ENCODE measurements at regions not wholly inside any gene's neighbourhood (a gene's known extent, or its start where the extent isn't known, plus 50 kb on each side); places are given as distances from the start of the nearest gene placed in this dataset.

GRCh38 chr11:104464691-104465090 lies 300.7 kb upstream of the PDGFD start:
- Histone ChIP-seq H3K36me3 (ENCODE audit: control insufficient read depth, insufficient read depth, low read length) (no peaks in the 10 kb centered on the region), H3K9me3 (ENCODE audit: control insufficient read depth, low read depth, low read length) (no peaks in the 10 kb centered on the region), H3K4me3 (ENCODE audit: low read length) (no peak overlapping the region), H3K4me1 (ENCODE audit: control insufficient read depth, insufficient read depth, low read length) (no peaks in the 10 kb centered on the region), H3K27me3 (ENCODE audit: control insufficient read depth, insufficient read depth, low read length) (no peaks in the 10 kb centered on the region), H3K27ac (ENCODE audit: low read length) (no peak overlapping the region)
- DNase-seq, result no peak
- WGBS (ENCODE audit: insufficient coverage, low lambda C conversion rate), result no CpG with 5 or more reads among the region's 1 CpG

DNA sequence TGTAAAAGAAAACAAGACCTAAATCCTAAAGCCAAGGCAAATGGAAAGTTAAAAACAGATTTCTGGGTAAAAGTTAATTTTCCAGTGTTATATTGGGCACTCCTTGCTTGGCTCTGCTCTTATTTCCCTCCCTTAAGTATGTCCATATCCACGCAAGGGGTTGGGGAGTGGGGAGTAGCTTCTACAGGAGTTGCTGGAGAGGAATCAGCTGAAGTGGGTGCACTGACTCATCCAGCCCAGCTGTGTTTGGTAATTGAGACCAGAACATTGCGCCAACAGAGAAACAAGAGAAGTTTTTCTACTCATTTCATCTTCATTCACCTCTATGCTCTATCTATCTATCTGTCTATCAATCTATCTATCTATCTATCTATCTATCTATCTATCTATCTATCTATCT lies 298.4 kb upstream of the PDGFD start:
- WGBS (ENCODE audit: insufficient coverage, low lambda C conversion rate), result no CpG with 5 or more reads among the region's 2 CpGs
- H3K27me3 ChIP-seq (ENCODE audit: control insufficient read depth, insufficient read depth, low read length), result no peaks in the 10 kb centered on the region
- no peaks in the 10 kb centered on the region for H3K4me1 ChIP-seq (ENCODE audit: control insufficient read depth, insufficient read depth, low read length)
- no peaks in the 10 kb centered on the region for H3K36me3 ChIP-seq (ENCODE audit: control insufficient read depth, insufficient read depth, low read length)
- H3K27ac ChIP-seq (ENCODE audit: low read length), result no peak overlapping the region
- DNase-seq, result no peak
- no peak overlapping the region for H3K4me3 ChIP-seq (ENCODE audit: low read length)
- H3K9me3 ChIP-seq (ENCODE audit: control insufficient read depth, low read depth, low read length), result no peaks in the 10 kb centered on the region

DNA sequence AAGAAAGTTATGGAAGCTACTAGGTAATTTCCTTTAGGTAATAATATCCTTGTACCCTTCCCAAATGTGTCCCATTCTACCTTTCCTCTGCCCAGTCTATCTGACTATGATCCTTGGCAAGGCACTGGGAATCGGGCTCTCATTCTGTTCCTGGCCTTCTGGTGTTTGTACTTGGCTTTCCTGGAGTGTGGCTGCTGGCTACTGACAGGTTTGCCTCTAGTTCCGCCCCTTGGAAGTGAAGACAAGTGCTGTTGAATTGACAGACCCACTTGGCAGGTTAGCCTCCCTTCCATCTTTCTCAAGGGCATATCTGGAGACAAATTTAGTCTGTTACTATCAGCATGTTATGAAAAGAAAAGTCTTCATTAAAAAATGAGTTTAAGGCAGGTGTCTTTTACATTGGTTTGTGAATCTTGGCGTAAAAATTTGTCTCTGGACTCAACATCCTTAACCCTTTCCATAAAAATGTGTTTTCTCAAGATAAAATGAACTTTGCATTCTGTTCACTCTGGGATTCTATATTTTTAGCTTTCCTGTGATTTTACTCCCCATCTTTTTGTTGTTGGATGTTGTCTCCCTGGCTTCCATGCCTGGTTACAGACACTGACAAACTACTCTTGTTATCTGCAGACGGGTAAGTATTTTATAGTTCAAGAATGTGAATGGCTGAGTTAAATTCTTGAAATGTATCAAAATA lies 287.4 kb upstream of the PDGFD start:
- H3K4me3 ChIP-seq (ENCODE audit: low read length), result no peak overlapping the region
- no peaks in the 10 kb centered on the region for H3K9me3 ChIP-seq (ENCODE audit: control insufficient read depth, low read depth, low read length)
- no peak for DNase-seq
- WGBS (ENCODE audit: insufficient coverage, low lambda C conversion rate), result 100% methylated on average over 1 of the region's 4 CpGs
- H3K4me1 ChIP-seq (ENCODE audit: control insufficient read depth, insufficient read depth, low read length), result peaks cover 3% of the 10 kb centered on the region
- H3K36me3 ChIP-seq (ENCODE audit: control insufficient read depth, insufficient read depth, low read length), result no peaks in the 10 kb centered on the region
- H3K27ac ChIP-seq (ENCODE audit: low read length), result no peak overlapping the region
- H3K27me3 ChIP-seq (ENCODE audit: control insufficient read depth, insufficient read depth, low read length), result no peaks in the 10 kb centered on the region

GRCh38 chr11:104443387-104443786 lies 279.4 kb upstream of the PDGFD start:
- Histone ChIP-seq H3K27ac (ENCODE audit: low read length) (no peak overlapping the region), H3K4me1 (ENCODE audit: control insufficient read depth, insufficient read depth, low read length) (no peaks in the 10 kb centered on the region), H3K27me3 (ENCODE audit: control insufficient read depth, insufficient read depth, low read length) (no peaks in the 10 kb centered on the region), H3K9me3 (ENCODE audit: control insufficient read depth, low read depth, low read length) (no peaks in the 10 kb centered on the region), H3K36me3 (ENCODE audit: control insufficient read depth, insufficient read depth, low read length) (no peaks in the 10 kb centered on the region), H3K4me3 (ENCODE audit: low read length) (no peak overlapping the region)
- no peak for DNase-seq

DNA sequence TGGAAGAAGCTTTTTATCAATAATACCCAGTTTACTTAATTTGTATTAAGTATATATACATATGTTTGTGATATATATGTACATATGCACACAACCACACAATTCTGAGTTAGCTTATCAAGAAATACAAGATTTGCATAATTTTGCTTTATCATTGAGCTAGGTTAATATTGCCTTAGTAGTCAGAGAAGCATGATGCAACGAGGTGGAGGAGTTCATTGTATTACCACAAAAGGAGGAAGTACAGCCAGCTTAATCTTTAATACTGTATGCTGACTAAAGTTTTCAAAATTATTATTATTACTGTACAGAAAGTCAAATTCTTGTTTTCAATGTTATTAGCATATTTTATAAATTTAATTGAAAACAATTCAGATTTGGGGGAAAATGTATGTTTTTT lies 278.4 kb upstream of the PDGFD start:
- H3K9me3 ChIP-seq (ENCODE audit: control insufficient read depth, low read depth, low read length), result no peaks in the 10 kb centered on the region
- no peaks in the 10 kb centered on the region for H3K36me3 ChIP-seq (ENCODE audit: control insufficient read depth, insufficient read depth, low read length)
- DNase-seq, result no peak
- no peaks in the 10 kb centered on the region for H3K4me1 ChIP-seq (ENCODE audit: control insufficient read depth, insufficient read depth, low read length)
- H3K27ac ChIP-seq (ENCODE audit: low read length), result no peak overlapping the region
- 100% methylated on average over 1 of the region's 1 CpG for WGBS (ENCODE audit: insufficient coverage, low lambda C conversion rate)
- no peaks in the 10 kb centered on the region for H3K27me3 ChIP-seq (ENCODE audit: control insufficient read depth, insufficient read depth, low read length)
- H3K4me3 ChIP-seq (ENCODE audit: low read length), result no peak overlapping the region

DNA sequence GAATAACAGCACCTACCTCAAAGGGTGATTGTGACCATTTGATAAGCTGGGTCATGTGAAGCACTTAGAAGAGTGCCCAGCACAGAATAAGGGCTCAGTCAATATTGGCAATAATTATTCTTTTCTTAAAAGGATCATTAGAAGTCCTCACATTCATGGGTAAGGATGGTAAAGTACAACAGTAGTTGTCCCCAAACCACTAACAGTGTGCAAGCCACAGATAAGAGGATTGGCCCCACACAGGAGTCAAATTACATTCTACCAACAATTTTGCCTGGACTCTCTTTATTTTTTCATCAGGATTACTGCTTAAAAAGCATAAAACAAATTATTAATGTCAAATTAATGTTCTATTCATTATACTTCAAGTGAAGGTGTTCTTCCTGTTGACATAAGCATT lies 271.5 kb upstream of the PDGFD start:
- Histone ChIP-seq H3K9me3 (ENCODE audit: control insufficient read depth, low read depth, low read length) (no peaks in the 10 kb centered on the region), H3K36me3 (ENCODE audit: control insufficient read depth, insufficient read depth, low read length) (no peaks in the 10 kb centered on the region)

GRCh38 chr11:104433751-104434150 lies 269.8 kb upstream of the PDGFD start:
- H3K27ac ChIP-seq (ENCODE audit: low read length), result no peak overlapping the region
- H3K27me3 ChIP-seq (ENCODE audit: control insufficient read depth, insufficient read depth, low read length), result no peaks in the 10 kb centered on the region
- no peak for DNase-seq
- no peaks in the 10 kb centered on the region for H3K9me3 ChIP-seq (ENCODE audit: control insufficient read depth, low read depth, low read length)
- H3K4me1 ChIP-seq (ENCODE audit: control insufficient read depth, insufficient read depth, low read length), result no peaks in the 10 kb centered on the region
- WGBS (ENCODE audit: insufficient coverage, low lambda C conversion rate), result 100% methylated on average over 2 of the region's 3 CpGs
- no peaks in the 10 kb centered on the region for H3K36me3 ChIP-seq (ENCODE audit: control insufficient read depth, insufficient read depth, low read length)
- H3K4me3 ChIP-seq (ENCODE audit: low read length), result no peak overlapping the region

More for the DNA sequence above, 271.5 kb upstream of the PDGFD start:
- Histone ChIP-seq H3K4me1 (ENCODE audit: control insufficient read depth, insufficient read depth, low read length) (no peaks in the 10 kb centered on the region), H3K27me3 (ENCODE audit: control insufficient read depth, insufficient read depth, low read length) (no peaks in the 10 kb centered on the region), H3K4me3 (ENCODE audit: low read length) (no peak overlapping the region), H3K27ac (ENCODE audit: low read length) (no peak overlapping the region)
- no peak for DNase-seq

GRCh38 chr11:104432981-104433380 lies 269.0 kb upstream of the PDGFD start:
- no peak overlapping the region for H3K27ac ChIP-seq (ENCODE audit: low read length)
- H3K9me3 ChIP-seq (ENCODE audit: control insufficient read depth, low read depth, low read length), result no peaks in the 10 kb centered on the region
- WGBS (ENCODE audit: insufficient coverage, low lambda C conversion rate), result 100% methylated on average over 1 of the region's 1 CpG
- no peak for DNase-seq
- H3K4me1 ChIP-seq (ENCODE audit: control insufficient read depth, insufficient read depth, low read length), result no peaks in the 10 kb centered on the region
- H3K36me3 ChIP-seq (ENCODE audit: control insufficient read depth, insufficient read depth, low read length), result no peaks in the 10 kb centered on the region
- no peak overlapping the region for H3K4me3 ChIP-seq (ENCODE audit: low read length)
- H3K27me3 ChIP-seq (ENCODE audit: control insufficient read depth, insufficient read depth, low read length), result no peaks in the 10 kb centered on the region

- WGBS (ENCODE audit: insufficient coverage, low lambda C conversion rate), result 80% methylated on average over 1 of the region's 4 CpGs
- no peaks in the 10 kb centered on the region for H3K27me3 ChIP-seq (ENCODE audit: control insufficient read depth, insufficient read depth, low read length)
- H3K27ac ChIP-seq (ENCODE audit: low read length), result no peak overlapping the region
- no peak overlapping the region for H3K4me3 ChIP-seq (ENCODE audit: low read length)
- no peaks in the 10 kb centered on the region for H3K9me3 ChIP-seq (ENCODE audit: control insufficient read depth, low read depth, low read length)
- no peak for DNase-seq
- H3K4me1 ChIP-seq (ENCODE audit: control insufficient read depth, insufficient read depth, low read length), result no peaks in the 10 kb centered on the region
- no peaks in the 10 kb centered on the region for H3K36me3 ChIP-seq (ENCODE audit: control insufficient read depth, insufficient read depth, low read length)
These were observed 268.6 kb upstream of the PDGFD start for GRCh38 chr11:104432526-104432925.

DNA sequence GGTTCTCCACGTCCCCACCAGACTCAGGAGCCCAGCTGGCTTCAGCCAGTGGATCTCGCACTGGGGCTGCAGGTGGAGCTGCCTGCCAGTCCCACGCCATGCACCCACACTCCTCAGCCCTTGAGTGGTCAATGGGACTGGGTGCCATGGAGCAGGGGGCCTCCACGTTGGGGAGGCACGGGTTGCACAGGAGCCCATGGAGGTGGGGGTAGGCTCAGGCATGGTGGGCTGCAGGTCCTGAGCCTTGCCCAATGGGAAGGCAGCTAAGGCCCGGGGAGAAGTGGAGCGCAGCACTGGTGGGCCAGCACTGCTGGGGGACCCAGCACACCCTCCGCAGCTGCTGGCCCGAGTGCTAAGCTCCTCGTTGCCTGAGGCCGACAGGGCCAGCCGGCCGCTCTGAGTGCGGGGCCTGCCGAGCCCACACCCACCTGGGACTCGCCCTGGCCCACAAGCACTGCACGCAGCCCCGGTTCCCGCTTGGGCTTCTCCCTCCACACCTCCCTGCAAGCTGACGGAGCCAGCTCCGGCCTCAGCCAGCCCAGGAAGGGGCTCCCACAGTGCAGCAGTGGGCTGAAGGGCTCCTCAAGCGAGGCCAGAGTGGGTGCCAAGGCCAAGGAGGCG lies 258.5 kb upstream of the PDGFD start:
- Histone ChIP-seq H3K9me3 (ENCODE audit: control insufficient read depth, low read depth, low read length) (peaks cover 6% of the 10 kb centered on the region), H3K4me3 (ENCODE audit: low read length) (no peak overlapping the region), H3K36me3 (ENCODE audit: control insufficient read depth, insufficient read depth, low read length) (no peaks in the 10 kb centered on the region), H3K27me3 (ENCODE audit: control insufficient read depth, insufficient read depth, low read length) (no peaks in the 10 kb centered on the region), H3K4me1 (ENCODE audit: control insufficient read depth, insufficient read depth, low read length) (no peaks in the 10 kb centered on the region), H3K27ac (ENCODE audit: low read length) (no peak overlapping the region)
- no CpG with 5 or more reads among the region's 23 CpGs for WGBS (ENCODE audit: insufficient coverage, low lambda C conversion rate)
- DNase-seq, result no peak

DNA sequence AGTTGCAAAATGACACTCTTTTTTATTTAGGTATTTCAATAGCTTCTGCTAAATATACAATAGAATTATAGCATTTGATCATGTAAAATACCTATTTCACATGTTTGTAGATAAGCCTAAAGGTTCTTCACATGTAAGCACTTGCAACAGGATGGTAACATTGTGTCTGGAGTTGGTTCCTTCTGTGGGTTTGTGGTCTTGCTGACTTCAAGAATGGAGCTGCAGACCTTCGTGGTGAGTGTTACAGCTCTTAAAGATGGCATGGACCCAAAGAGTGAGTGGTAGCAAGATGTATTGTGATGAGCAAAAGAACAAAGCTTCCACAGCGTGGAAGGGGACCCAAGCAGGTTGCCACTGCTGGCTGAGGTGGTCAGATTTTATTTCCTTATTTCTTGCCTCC lies 246.4 kb upstream of the PDGFD start:
- no peaks in the 10 kb centered on the region for H3K36me3 ChIP-seq (ENCODE audit: control insufficient read depth, insufficient read depth, low read length)
- no peak overlapping the region for H3K27ac ChIP-seq (ENCODE audit: low read length)
- no CpG with 5 or more reads among the region's 2 CpGs for WGBS (ENCODE audit: insufficient coverage, low lambda C conversion rate)
- DNase-seq, result no peak
- H3K27me3 ChIP-seq (ENCODE audit: control insufficient read depth, insufficient read depth, low read length), result no peaks in the 10 kb centered on the region
- H3K4me1 ChIP-seq (ENCODE audit: control insufficient read depth, insufficient read depth, low read length), result no peaks in the 10 kb centered on the region
- H3K4me3 ChIP-seq (ENCODE audit: low read length), result no peak overlapping the region
- no peaks in the 10 kb centered on the region for H3K9me3 ChIP-seq (ENCODE audit: control insufficient read depth, low read depth, low read length)
